HG03565 (cell line): ENCODE measurements at regions not wholly inside any gene's neighbourhood (a gene's known extent, or its start where the extent isn't known, plus 50 kb on each side); places are given as distances from the start of the nearest gene placed in this dataset.

ENCODE experiments used
- ATAC-seq: cut with Tn5 transposase; IDR thresholded peaks from one replicate; pipeline ENCODE4 v1.9.1; 2021; ENCODE audit warnings: mild to moderate bottlenecking, moderate library complexity; ENCODE audit not compliant: unreplicated experiment

- ATAC-seq: no peak
Measured at GRCh38 chr14:31993521-31993951, 83.6 kb upstream of the ARHGAP5 start.

GRCh38 chr14:31994391-31995033 is 82.6 kb upstream of the ARHGAP5 start:
- no peak for ATAC-seq

- no peak for ATAC-seq
Measured at GRCh38 chr14:32003585-32003984, 73.5 kb upstream of the ARHGAP5 start.

GRCh38 chr14:32004300-32004699 is 72.8 kb upstream of the ARHGAP5 start:
- ATAC-seq: no peak

GRCh38 chr14:32005628-32006027 is 71.5 kb upstream of the ARHGAP5 start:
- ATAC-seq: no peak

- ATAC-seq: no peak
Measured at GRCh38 chr14:32006263-32007110, 70.6 kb upstream of the ARHGAP5 start.

GRCh38 chr14:32007755-32008362 is 69.2 kb upstream of the ARHGAP5 start:
- no peak for ATAC-seq

GRCh38 chr14:32008602-32009193 is 68.4 kb upstream of the ARHGAP5 start:
- no peak for ATAC-seq

- ATAC-seq: no peak
Measured at GRCh38 chr14:32009221-32009975, 67.7 kb upstream of the ARHGAP5 start.

GRCh38 chr14:32009976-32010581 is 67.0 kb upstream of the ARHGAP5 start:
- no peak for ATAC-seq

- no peak for ATAC-seq
Measured at GRCh38 chr14:32010604-32011125, 66.4 kb upstream of the ARHGAP5 start.

GRCh38 chr14:32011225-32011624 is 65.9 kb upstream of the ARHGAP5 start:
- ATAC-seq: no peak

- ATAC-seq: no peak
Measured at GRCh38 chr14:32012062-32012461, 65.0 kb upstream of the ARHGAP5 start.

- ATAC-seq: no peak
Measured at GRCh38 chr14:32012571-32012970, 64.5 kb upstream of the ARHGAP5 start.

GRCh38 chr14:32013083-32013482 is 64.0 kb upstream of the ARHGAP5 start:
- no peak for ATAC-seq

GRCh38 chr14:32014057-32014456 is 63.0 kb upstream of the ARHGAP5 start:
- no peak for ATAC-seq

- no peak for ATAC-seq
Measured at GRCh38 chr14:32014498-32014897, 62.6 kb upstream of the ARHGAP5 start.

GRCh38 chr14:32015166-32015565 is 61.9 kb upstream of the ARHGAP5 start:
- ATAC-seq: no peak

GRCh38 chr14:32017587-32017986 is 59.5 kb upstream of the ARHGAP5 start:
- ATAC-seq: no peak
